ENCODE measurements at regions not wholly inside any gene's neighbourhood (a gene's known extent, or its start where the extent isn't known, plus 50 kb on each side); places are given as distances from the start of the nearest gene placed in this dataset.

DNA sequence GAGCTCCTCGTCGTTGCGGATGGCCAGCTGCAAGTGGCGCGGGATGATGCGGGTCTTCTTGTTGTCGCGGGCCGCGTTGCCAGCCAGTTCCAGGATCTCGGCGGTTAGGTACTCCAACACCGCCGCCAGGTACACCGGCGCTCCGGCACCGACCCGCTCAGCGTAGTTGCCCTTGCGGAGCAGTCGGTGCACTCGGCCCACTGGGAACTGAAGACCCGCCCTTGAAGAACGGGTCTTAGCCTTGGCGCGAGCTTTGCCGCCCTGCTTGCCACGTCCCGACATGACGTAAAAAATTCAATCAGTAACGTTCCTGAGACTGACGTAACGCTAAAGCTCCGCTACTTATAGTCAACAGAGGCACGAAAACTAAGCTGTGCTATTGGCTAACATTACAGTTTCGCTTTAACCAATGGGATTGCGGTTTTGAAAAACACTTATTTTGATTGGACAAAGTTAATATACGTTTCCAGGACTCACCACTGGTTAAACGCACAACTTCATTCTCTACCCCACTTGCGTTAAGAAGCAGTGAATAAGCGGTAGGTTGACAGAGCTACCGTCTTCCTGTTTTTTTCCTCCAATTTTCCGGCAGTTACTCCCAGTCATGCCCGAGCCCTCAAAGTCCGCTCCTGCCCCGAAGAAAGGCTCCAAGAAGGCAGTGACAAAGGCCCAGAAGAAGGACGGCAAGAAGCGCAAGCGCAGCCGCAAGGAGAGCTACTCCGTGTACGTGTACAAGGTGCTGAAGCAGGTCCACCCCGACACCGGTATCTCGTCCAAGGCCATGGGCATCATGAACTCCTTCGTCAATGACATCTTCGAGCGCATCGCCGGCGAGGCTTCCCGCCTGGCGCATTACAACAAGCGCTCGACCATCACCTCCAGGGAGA, 73.9 kb downstream of the OR2B2 start:
- H3K36me3 Mint-ChIP-seq: peaks cover 0 to 3% (median 1%) of the 10 kb centered on the region in 3 donors
- Histone ChIP-seq H3K27ac (ENCODE audit: low read depth, low read length) (peak overlapping the region; percentile 99), H3K9me3 (ENCODE audit: low read length) (no peaks in the 10 kb centered on the region), H3K27me3 (ENCODE audit: insufficient read depth, low read length, poor library complexity, severe bottlenecking) (no peaks in the 10 kb centered on the region), H3K36me3 (ENCODE audit: insufficient read depth, low read length) (no peaks in the 10 kb centered on the region), H3K4me1 (ENCODE audit: insufficient read depth, low read length) (peaks cover 30% of the 10 kb centered on the region), H3K4me3 (ENCODE audit: low read length) (peak overlapping the region; percentile 71)
- no peak overlapping the region for H3K27ac Mint-ChIP-seq
- H3K27me3 Mint-ChIP-seq: peaks cover 5 to 13% of the 10 kb centered on the region in 2 donors
- POLR2A ChIA-PET: interaction anchor here (0.8 to 6.6 kb wide), 39 partner anchors 8 to 1911 kb away, joined by 3 to 245 read pairs (median 6); partner anchors contain the start of genes ZNF184, ZSCAN26 and ZSCAN31
- no peak overlapping the region for H3K4me3 Mint-ChIP-seq
- H3K9me3 Mint-ChIP-seq: no peaks in the 10 kb centered on the region
- CTCF ChIA-PET: interaction anchor here (0.9 to 7.9 kb wide), 22 partner anchors 9 to 1817 kb away, joined by 3 to 168 read pairs (median 4); partner anchors contain the start of gene ZNF184
- peak; percentile 67 to 93 (median 92) for DNase-seq
- H3K4me1 Mint-ChIP-seq: peaks cover 12 to 23% (median 19%) of the 10 kb centered on the region in 3 donors

GRCh38 chr6:27837625-27838057, 74.6 kb downstream of the OR2B2 start:
- Histone ChIP-seq H3K27me3 (ENCODE audit: insufficient read depth, low read length, poor library complexity, severe bottlenecking) (no peaks in the 10 kb centered on the region), H3K27ac (ENCODE audit: low read depth, low read length) (peak overlapping the region; percentile 99), H3K9me3 (ENCODE audit: low read length) (no peaks in the 10 kb centered on the region), H3K4me3 (ENCODE audit: low read length) (peak overlapping the region; percentile 71), H3K4me1 (ENCODE audit: insufficient read depth, low read length) (peaks cover 30% of the 10 kb centered on the region), H3K36me3 (ENCODE audit: insufficient read depth, low read length) (no peaks in the 10 kb centered on the region)
- POLR2A ChIA-PET: interaction anchor here (0.8 to 6.6 kb wide), 38 partner anchors 13 to 1912 kb away, joined by 3 to 245 read pairs (median 6); partner anchors contain the start of genes ZNF184, ZSCAN26 and ZSCAN31
- peaks cover 0 to 3% (median 1%) of the 10 kb centered on the region in 3 donors for H3K36me3 Mint-ChIP-seq
- peaks cover 13 to 23% (median 19%) of the 10 kb centered on the region in 3 donors for H3K4me1 Mint-ChIP-seq
- peaks cover 5 to 13% of the 10 kb centered on the region in 2 donors for H3K27me3 Mint-ChIP-seq
- no peak for DNase-seq
- H3K27ac Mint-ChIP-seq: no peak overlapping the region
- CTCF ChIA-PET: interaction anchor here (0.9 to 7.9 kb wide), 18 partner anchors 11 to 1817 kb away, joined by 3 to 168 read pairs (median 5); partner anchors contain the start of gene ZNF184
- H3K9me3 Mint-ChIP-seq: no peaks in the 10 kb centered on the region
- H3K4me3 Mint-ChIP-seq: no peak overlapping the region

DNA sequence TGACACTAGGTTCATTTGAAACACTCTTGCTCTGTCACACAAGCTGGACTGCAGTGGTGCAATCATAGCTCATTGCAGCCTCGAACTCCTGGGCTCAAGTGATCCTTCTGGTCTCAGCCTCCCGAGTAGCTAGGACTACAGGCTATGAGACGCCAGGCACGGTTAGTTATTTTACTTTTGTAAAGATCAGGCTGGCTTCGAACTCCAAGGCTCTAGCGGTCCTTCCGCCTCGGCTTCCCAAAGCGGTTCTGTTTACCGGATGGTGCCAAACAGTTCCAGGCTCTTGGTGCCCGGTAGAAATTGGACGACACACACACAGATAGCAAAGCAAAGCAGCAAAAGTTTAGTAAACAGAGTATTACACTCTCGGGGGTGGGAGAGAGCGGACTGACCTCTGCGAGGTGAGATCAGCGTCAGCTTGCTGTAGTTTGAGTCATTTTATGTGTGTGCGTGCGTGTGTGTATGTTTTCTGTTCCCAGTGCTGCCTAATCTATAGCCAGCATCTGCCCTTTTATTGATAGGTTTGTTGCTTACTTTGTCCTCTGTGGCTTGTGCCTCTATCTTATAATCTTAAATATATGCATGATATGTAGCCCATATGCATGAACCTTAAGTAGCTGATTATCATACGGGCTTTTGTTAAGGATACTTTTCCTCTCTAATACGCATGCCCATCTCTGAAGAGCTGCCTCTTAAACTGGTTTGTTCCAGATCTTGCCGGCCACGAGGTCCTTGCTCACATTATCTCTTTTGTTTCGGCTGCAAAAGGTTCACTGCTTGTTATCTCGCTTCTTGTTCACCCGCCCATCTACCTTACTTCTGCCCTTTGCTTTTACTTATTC, 75.2 kb downstream of the OR2B2 start:
- DNase-seq: peak; percentile 45 to 79 (median 72)
- peaks cover 30% of the 10 kb centered on the region for H3K4me1 ChIP-seq (ENCODE audit: insufficient read depth, low read length)
- Mint-ChIP-seq H3K27ac (no peak overlapping the region), H3K36me3 (peaks cover 0 to 3% (median 1%) of the 10 kb centered on the region in 3 donors), H3K4me3 (no peak overlapping the region), H3K4me1 (peaks cover 13 to 23% (median 19%) of the 10 kb centered on the region in 3 donors), H3K9me3 (no peaks in the 10 kb centered on the region), H3K27me3 (peaks cover 5 to 13% of the 10 kb centered on the region in 2 donors)
- H3K27me3 ChIP-seq (ENCODE audit: insufficient read depth, low read length, poor library complexity, severe bottlenecking): no peaks in the 10 kb centered on the region
- peak overlapping the region; percentile 99 for H3K27ac ChIP-seq (ENCODE audit: low read depth, low read length)
- H3K36me3 ChIP-seq (ENCODE audit: insufficient read depth, low read length): no peaks in the 10 kb centered on the region
- no peaks in the 10 kb centered on the region for H3K9me3 ChIP-seq (ENCODE audit: low read length)
- CTCF ChIA-PET: interaction anchor here (0.9 to 7.9 kb wide), 19 partner anchors 12 to 1816 kb away, joined by 3 to 168 read pairs (median 5); partner anchors contain the start of gene ZNF184
- peak overlapping the region; percentile 71 for H3K4me3 ChIP-seq (ENCODE audit: low read length)
- POLR2A ChIA-PET: interaction anchor here (0.5 to 6.6 kb wide), 31 partner anchors 13 to 1816 kb away, joined by 3 to 245 read pairs (median 6); partner anchors contain the start of genes ZNF184 and ZSCAN31

DNA sequence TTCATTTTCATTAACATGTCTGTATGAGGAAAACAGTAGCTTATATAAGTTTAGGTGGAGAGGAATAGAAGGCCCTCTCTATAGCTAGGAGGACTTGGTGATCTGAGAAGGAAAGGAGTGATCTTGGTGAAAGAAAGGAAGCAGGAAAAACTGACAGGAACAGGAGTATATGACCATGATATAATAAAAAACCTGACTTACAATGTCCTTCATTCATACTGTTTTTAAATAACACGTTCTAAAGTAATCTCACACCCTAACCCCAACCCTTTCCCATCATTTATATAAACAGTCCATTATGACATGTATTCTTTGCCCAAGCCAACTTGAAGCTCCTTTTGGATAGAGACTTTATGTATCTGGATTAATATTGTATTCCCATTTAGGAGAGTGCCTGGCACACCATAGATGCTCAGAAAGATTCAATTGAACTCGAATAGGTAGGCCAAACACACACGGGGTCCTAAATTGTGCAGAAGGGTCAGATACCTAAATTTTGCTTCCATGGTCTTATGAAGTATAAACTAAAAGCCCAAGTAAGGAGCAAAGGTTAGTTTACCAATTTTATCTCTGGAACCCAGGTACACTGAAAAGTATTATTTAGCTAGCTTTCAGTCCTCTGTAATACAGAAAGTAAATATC, 75.9 kb downstream of the OR2B2 start:
- Mint-ChIP-seq H3K9me3 (peaks cover 0 to 2% (median 0%) of the 10 kb centered on the region in 5 donors), H3K27me3 (peaks cover 9% of the 10 kb centered on the region in 2 donors), H3K27ac (no peak overlapping the region), H3K36me3 (peaks cover 0 to 3% (median 1%) of the 10 kb centered on the region in 3 donors), H3K4me3 (no peak overlapping the region), H3K4me1 (peaks cover 18 to 26% (median 25%) of the 10 kb centered on the region in 3 donors)
- H3K36me3 ChIP-seq (ENCODE audit: insufficient read depth, low read length): no peaks in the 10 kb centered on the region
- ChIA-PET POLR2A (interaction anchor here (0.5 to 6.6 kb wide), 17 partner anchors 13 to 1810 kb away, joined by 3 to 245 read pairs (median 26); a partner anchor contains a TSS), CTCF (interaction anchor here (1.0 to 7.9 kb wide), 10 partner anchors 13 to 84 kb away, joined by 3 to 168 read pairs (median 18); a partner anchor contains a TSS)
- no peaks in the 10 kb centered on the region for H3K27me3 ChIP-seq (ENCODE audit: insufficient read depth, low read length, poor library complexity, severe bottlenecking)
- peak overlapping the region; percentile 99 for H3K27ac ChIP-seq (ENCODE audit: low read depth, low read length)
- DNase-seq: no peak
- no peaks in the 10 kb centered on the region for H3K9me3 ChIP-seq (ENCODE audit: low read length)
- H3K4me3 ChIP-seq (ENCODE audit: low read length): peak overlapping the region; percentile 71
- peaks cover 30% of the 10 kb centered on the region for H3K4me1 ChIP-seq (ENCODE audit: insufficient read depth, low read length)

- H3K4me1 Mint-ChIP-seq: peaks cover 29 to 36% (median 34%) of the 10 kb centered on the region in 3 donors
Observed at GRCh38 chr6:27834879-27835549, 77.2 kb downstream of the OR2B2 start.

DNA sequence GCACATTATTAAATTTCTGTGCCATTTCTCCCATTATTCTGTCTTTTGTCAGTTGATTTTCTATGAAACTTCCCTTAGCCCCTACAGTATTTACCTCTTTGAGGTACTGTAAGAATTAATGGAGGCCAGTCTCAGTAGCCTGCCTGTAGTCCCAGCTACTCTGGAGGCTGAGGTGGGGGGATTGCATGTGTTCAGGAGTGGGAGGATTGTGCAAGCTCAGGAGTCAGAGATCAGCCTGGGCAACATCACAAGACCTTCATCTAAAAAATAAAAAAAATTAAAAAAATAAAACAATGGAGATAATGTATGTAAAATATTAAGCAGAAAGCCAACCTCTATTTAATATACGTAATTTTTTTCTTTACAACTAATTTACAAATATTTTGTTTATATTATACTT, 77.8 kb downstream of the OR2B2 start:
- Mint-ChIP-seq H3K9me3 (peaks cover 0 to 2% (median 0%) of the 10 kb centered on the region in 5 donors), H3K27ac (peak overlapping the region in 2 of 8 donors; percentile 42 to 78), H3K36me3 (peaks cover 1 to 5% (median 3%) of the 10 kb centered on the region in 3 donors), H3K4me1 (peaks cover 34 to 36% (median 35%) of the 10 kb centered on the region in 3 donors), H3K27me3 (peaks cover 0 to 4% of the 10 kb centered on the region in 2 donors), H3K4me3 (peak overlapping the region in 1 of 7 donors; percentile 24)
- Histone ChIP-seq H3K27me3 (ENCODE audit: insufficient read depth, low read length, poor library complexity, severe bottlenecking) (no peaks in the 10 kb centered on the region), H3K4me3 (ENCODE audit: low read length) (no peak overlapping the region), H3K4me1 (ENCODE audit: insufficient read depth, low read length) (peaks cover 36% of the 10 kb centered on the region), H3K27ac (ENCODE audit: low read depth, low read length) (peak overlapping the region; percentile 55), H3K9me3 (ENCODE audit: low read length) (no peaks in the 10 kb centered on the region), H3K36me3 (ENCODE audit: insufficient read depth, low read length) (no peaks in the 10 kb centered on the region)
- CTCF ChIA-PET: interaction anchor here (1.1 to 7.9 kb wide), 6 partner anchors 10 to 62 kb away, joined by 3 to 168 read pairs (median 51); a partner anchor contains a TSS
- POLR2A ChIA-PET: interaction anchor here (0.5 to 6.6 kb wide), 5 partner anchors 11 to 1638 kb away, joined by 3 to 245 read pairs (median 138); a partner anchor contains a TSS
- DNase-seq: no peak

More at GRCh38 chr6:27834879-27835549, 77.2 kb downstream of the OR2B2 start:
- CTCF ChIA-PET: interaction anchor here (3.5 to 7.9 kb wide), 5 partner anchors 26 to 63 kb away, joined by 10 to 168 read pairs (median 76); a partner anchor contains a TSS
- Histone ChIP-seq H3K4me3 (ENCODE audit: low read length) (peak overlapping the region; percentile 10), H3K27me3 (ENCODE audit: insufficient read depth, low read length, poor library complexity, severe bottlenecking) (no peaks in the 10 kb centered on the region), H3K36me3 (ENCODE audit: insufficient read depth, low read length) (no peaks in the 10 kb centered on the region), H3K4me1 (ENCODE audit: insufficient read depth, low read length) (peaks cover 38% of the 10 kb centered on the region), H3K9me3 (ENCODE audit: low read length) (no peaks in the 10 kb centered on the region), H3K27ac (ENCODE audit: low read depth, low read length) (peak overlapping the region; percentile 99)
- Mint-ChIP-seq H3K27me3 (peaks cover 6 to 9% of the 10 kb centered on the region in 2 donors), H3K9me3 (peaks cover 0 to 2% (median 0%) of the 10 kb centered on the region in 5 donors), H3K4me3 (peak overlapping the region in 2 of 7 donors; percentile 36 to 39), H3K27ac (peak overlapping the region in 7 of 8 donors; percentile 12 to 76 (median 43)), H3K36me3 (peaks cover 1 to 5% (median 3%) of the 10 kb centered on the region in 3 donors)
- POLR2A ChIA-PET: interaction anchor here (0.5 to 6.6 kb wide), 6 partner anchors 11 to 1639 kb away, joined by 3 to 245 read pairs (median 220); a partner anchor contains a TSS
- no peak for DNase-seq
